OCI-LY7 (cell line): ENCODE measurements at regions not wholly inside any gene's neighbourhood (a gene's known extent, or its start where the extent isn't known, plus 50 kb on each side); places are given as distances from the start of the nearest gene placed in this dataset.

Source experiments
- CTCF ChIP-seq: fragments of 200-600 bp; sonication (generic); conservative IDR thresholded peaks from 2 replicates; pipeline ENCODE4 v1.5.1; 2014; ENCODE audit warnings: mild to moderate bottlenecking, antibody characterized with exemption, low read length, moderate library complexity, mixed read lengths
- EZH2phosphoT487 ChIP-seq: fragments of 200-600 bp; sonication (generic); IDR thresholded peaks from 2 replicates; pipeline ENCODE4 v1.6.1; 2018; ENCODE audit warnings: low read depth, borderline replicate concordance, mild to moderate bottlenecking, mixed run types, antibody characterized with exemption, low read length, moderate library complexity, mixed read lengths

GRCh38 chr2:240209493-240209892 lies 69.0 kb upstream of the OTOS start:
- TF ChIP-seq CTCF (no peak), EZH2phosphoT487 (no peak)
